Heart left ventricle (tissue), 16 donors: ENCODE measurements at regions not wholly inside any gene's neighbourhood (a gene's known extent, or its start where the extent isn't known, plus 50 kb on each side); places are given as distances from the start of the nearest gene placed in this dataset.

ENCODE experiments used
- ATAC-seq, 4 donors: fragments of 200-7000 bp; cut with Tn5 transposase; one replicate each; pipeline ENCODE4 v1.9.1; 2020 to 2022; ENCODE audit warnings: moderate library complexity in 4 of 4, mild to moderate bottlenecking in 3 of 4, moderate number of reproducible peaks in 1 of 4
- DNase-seq, 5 donors: peaks; one replicate each; pipeline ENCODE4 v3.0.0-alpha.2; 2020
- H3K27ac ChIP-seq, 12 donors: fragments of 200-600 bp; sonication (generic) in 4 of 12; one replicate each; pipeline versions ENCODE4 v1.5.0 to v1.8.0; 2016 to 2022; ENCODE audit warnings: mild to moderate bottlenecking in 2 of 12
- H3K27me3 ChIP-seq, 9 donors: fragments of 200-600 bp; sonication (generic) in 2 of 9; one replicate each; pipeline versions ENCODE4 v1.5.1 to v1.8.0; 2016 to 2022; ENCODE audit warnings: mild to moderate bottlenecking in 3 of 9
- H3K36me3 ChIP-seq, 9 donors: fragments of 200-600 bp; sonication (generic) in 2 of 9; one replicate each; pipeline versions ENCODE4 v1.5.0 to v1.8.0; 2018 to 2022; ENCODE audit warnings: mild to moderate bottlenecking in 2 of 9
- H3K4me1 ChIP-seq, 12 donors: fragments of 200-600 bp; sonication (generic) in 4 of 12; one replicate each; pipeline versions ENCODE4 v1.5.0 to v1.8.0; 2016 to 2022; ENCODE audit warnings: mild to moderate bottlenecking in 3 of 12
- H3K4me3 ChIP-seq, 12 donors: fragments of 200-600 bp; sonication (generic) in 4 of 12; one replicate each; pipeline versions ENCODE4 v1.5.0 to v1.8.0; 2017 to 2022; ENCODE audit warnings: mild to moderate bottlenecking in 9 of 12, moderate library complexity in 4 of 12
- H3K9me3 ChIP-seq, 12 donors: fragments of 200-600 bp; sonication (generic) in 4 of 12; one replicate each; pipeline versions ENCODE4 v1.5.0 to v1.8.0; 2016 to 2022; ENCODE audit warnings: mild to moderate bottlenecking in 1 of 12
- POLR2A ChIP-seq, 2 donors: fragments of 450-650 bp; IDR thresholded peaks; one replicate each; pipeline ENCODE4 v1.6.1; 2017; ENCODE audit warnings: antibody characterized with exemption in 2 of 2, mild to moderate bottlenecking in 2 of 2, moderate library complexity in 2 of 2
- WGBS, 4 donors: extraction: QIAGEN DNeasy Blood & Tissue Kit in 2 of 4; methylation state at CpG; one replicate each; pipeline versions ENCODE4 v1.1.5 to v1.1.7; 2013 to 2018; 5-methylcytosine and 5-hydroxymethylcytosine counted together
- intact Hi-C, 10 donors: fragments of 100-400 bp; cut with DNase I; formaldehyde crosslinking; loops; one replicate each; pipeline versions ENCODE4 v1.11.1 to v1.14.2; 2022
- TF ChIP-seq, protein P1 (sequence below), 12 donors: fragments of 200-600 bp; sonication (generic) in 4 of 12; IDR thresholded peaks; one replicate each; pipeline versions ENCODE4 v1.5.0 to v1.8.0; 2018 to 2022; ENCODE audit warnings: antibody characterized with exemption in 12 of 12, mild to moderate bottlenecking in 5 of 12
- donor health status: ischemic (EF 13 %, LVEDD 7.1; RV severe dilation, severe dysfunction).
- donor health status: healthy with polysubstance abuse.
- donor health status: DM: no; HTN: yes; CAD: no.
- donor health status: DM: no; HTN: no; CAD: no.
- donor health status: ischemic (EF 25% LVEDD 6.9; RV normal size, moderate dysfunction).
- donor health status: ischemic (EF 25% LVEDD 5.7; RV mildly dilated, moderate dysfunction).
- donor health status: healthy.
- donor health status: DM: yes; HTN: yes; CAD: no.
- donor health status: ischemic (EF 35%, LVEDD 5.7; RV mildly dilated, moderate dysfunction).
- donor health status: nonischemic (EF 11% LVEDD 7.7; RV severe dilation, severe dysfunction).
- donor health status: DM: yes; HTN: yes; CAD: no.
- donor health status: PGD.
- donor health status: ischemic (EF 29% LVEDD 5.4; RV normal size, mild dysfunction).
- donor health status: nonischemic (EF 23%, LVEDD 6.1; RV moderate dilation, normal function).

DNA sequence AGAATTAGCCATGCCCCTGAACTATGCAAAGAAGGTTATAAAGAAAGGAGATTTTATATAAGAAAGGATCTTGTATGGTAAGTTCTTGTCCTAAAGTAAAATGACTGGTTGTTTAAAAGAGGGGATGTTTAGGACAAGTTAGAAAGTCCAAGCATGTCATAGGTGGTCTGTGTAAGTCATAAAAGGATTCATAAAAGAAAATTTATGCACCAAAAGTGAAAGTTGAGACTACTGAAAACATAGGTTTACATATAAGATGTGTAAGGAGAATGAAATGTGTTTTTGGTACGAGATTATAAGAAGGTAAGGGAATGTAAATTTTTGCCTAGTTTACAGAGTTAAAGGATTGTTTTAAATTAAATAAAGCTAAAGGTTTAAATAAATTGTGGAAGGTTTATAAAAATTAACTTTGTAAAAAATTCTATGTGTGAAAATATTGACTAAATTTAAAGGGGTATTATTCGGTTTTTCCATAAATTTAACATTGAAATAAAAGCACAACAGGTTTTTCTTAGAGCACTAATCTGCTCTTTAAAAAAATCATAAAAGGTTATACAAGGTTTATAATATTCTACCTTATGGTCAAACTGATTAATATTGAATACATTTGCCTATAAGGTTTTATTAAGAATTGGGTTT is 93.6 kb upstream of the UST start:
- Histone ChIP-seq H3K27me3 (no peaks in the 10 kb centered on the region), H3K4me1 (peaks cover 0 to 17% (median 0%) of the 10 kb centered on the region in 12 donors), H3K4me3 (no peak overlapping the region), H3K9me3 (peaks cover 0 to 20% (median 0%) of the 10 kb centered on the region in 12 donors), H3K27ac (no peak overlapping the region), H3K36me3 (no peaks in the 10 kb centered on the region)
- intact Hi-C loops: no loop called here
- TF ChIP-seq, protein P1, sequence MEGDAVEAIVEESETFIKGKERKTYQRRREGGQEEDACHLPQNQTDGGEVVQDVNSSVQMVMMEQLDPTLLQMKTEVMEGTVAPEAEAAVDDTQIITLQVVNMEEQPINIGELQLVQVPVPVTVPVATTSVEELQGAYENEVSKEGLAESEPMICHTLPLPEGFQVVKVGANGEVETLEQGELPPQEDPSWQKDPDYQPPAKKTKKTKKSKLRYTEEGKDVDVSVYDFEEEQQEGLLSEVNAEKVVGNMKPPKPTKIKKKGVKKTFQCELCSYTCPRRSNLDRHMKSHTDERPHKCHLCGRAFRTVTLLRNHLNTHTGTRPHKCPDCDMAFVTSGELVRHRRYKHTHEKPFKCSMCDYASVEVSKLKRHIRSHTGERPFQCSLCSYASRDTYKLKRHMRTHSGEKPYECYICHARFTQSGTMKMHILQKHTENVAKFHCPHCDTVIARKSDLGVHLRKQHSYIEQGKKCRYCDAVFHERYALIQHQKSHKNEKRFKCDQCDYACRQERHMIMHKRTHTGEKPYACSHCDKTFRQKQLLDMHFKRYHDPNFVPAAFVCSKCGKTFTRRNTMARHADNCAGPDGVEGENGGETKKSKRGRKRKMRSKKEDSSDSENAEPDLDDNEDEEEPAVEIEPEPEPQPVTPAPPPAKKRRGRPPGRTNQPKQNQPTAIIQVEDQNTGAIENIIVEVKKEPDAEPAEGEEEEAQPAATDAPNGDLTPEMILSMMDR (IDR thresholded peaks at IDR 0.05): no peak
- no peak for TF ChIP-seq POLR2A (IDR thresholded peaks at IDR 0.05)
- no peak for DNase-seq
- no peak for ATAC-seq
- 44 to 48% (median 47%) methylated on average over 2 of the region's 2 CpGs for WGBS, 4 donors

DNA sequence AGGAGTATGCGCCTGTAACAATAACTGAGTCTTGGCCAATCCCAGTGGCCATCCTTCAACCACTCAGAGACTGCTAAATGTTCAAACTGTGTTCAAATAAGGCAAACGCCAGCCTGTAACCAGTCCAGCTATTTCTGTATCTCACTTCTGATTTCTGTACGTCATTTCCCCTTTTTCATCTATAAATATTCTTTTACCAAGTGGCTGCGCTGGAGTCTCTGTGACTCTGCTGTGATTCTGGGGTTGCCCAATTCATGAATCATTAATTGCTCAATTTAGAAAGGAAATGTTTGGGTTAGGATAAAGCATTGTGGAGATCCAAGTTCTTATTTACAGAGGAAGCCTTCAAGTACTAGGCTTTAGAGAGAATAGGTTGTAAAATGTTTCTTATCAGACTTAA is 89.8 kb upstream of the UST start:
- H3K27ac ChIP-seq: no peak overlapping the region
- DNase-seq (no peak), ATAC-seq (peak in 3 of 4 donors; percentile 42 to 71 (median 60))
- peaks cover 0 to 3% (median 0%) of the 10 kb centered on the region in 12 donors for H3K4me1 ChIP-seq
- WGBS, 4 donors: 78 to 86% (median 82%) methylated on average over 4 of the region's 4 CpGs
- peaks cover 0 to 20% (median 2%) of the 10 kb centered on the region in 12 donors for H3K9me3 ChIP-seq
- H3K36me3 ChIP-seq: no peaks in the 10 kb centered on the region
- no peaks in the 10 kb centered on the region for H3K27me3 ChIP-seq
- no peak for TF ChIP-seq POLR2A (IDR thresholded peaks at IDR 0.05)
- TF ChIP-seq, protein P1 (IDR thresholded peaks at IDR 0.05): no peak
- no peak overlapping the region for H3K4me3 ChIP-seq
- intact Hi-C loops: no loop called here

DNA sequence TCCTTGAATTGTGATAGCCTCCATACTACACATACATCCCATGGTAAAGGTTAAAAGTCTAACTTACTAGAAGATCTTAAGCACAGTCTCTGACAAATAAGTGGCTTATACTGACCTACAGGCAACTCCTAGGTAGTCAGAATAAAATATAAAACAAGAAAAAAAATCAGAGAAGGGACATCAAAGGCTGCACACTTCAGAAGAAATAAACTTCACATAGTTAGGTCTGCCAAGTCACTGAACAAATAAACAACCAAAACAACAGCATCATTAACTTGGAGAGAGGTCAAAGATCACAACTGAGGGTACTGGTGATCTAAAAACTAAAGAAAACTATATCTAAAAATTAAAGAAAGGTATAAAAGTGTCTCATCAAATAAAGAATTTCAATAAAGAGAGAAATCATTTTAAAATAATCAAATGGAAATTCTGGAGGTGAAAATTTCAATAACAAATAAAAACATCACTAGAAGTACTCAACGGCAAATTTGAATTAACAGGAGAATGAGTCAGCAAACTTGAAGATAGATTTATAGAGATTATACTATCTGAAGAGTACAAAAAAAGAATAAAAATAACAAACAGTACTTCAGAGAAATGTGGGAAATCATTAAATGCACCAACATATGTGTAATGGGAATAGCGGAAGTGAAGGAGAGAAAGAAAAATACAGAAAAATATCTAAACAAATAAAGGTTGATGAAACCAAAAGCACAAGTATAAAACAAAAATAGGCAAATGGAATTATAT is 88.0 kb upstream of the UST start:
- intact Hi-C loops: no loop called here
- 84 to 94% (median 90%) methylated on average over 2 of the region's 2 CpGs for WGBS, 4 donors

DNA sequence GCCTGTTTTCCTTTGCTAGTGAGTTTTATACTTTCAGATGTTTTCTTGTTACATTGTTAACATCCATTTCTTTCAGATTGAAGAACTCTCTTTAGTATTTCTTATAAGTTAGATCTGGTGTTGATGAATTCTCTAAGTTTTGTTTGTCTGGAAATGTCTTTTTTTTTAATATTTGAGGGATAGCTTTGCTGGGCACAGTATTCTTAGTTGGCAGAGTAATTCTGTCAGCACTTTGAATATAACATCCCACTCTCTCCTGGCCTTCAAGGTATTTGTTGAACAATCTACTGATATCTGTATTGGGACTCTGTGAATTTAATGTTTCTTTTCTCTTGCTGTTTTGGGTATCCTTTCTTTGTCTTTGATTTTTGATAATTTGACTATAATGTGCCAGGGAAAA is 79.4 kb upstream of the UST start:
- no peak for TF ChIP-seq POLR2A (IDR thresholded peaks at IDR 0.05)
- TF ChIP-seq, protein P1 (IDR thresholded peaks at IDR 0.05): no peak
- Histone ChIP-seq H3K27me3 (no peaks in the 10 kb centered on the region), H3K4me1 (no peaks in the 10 kb centered on the region), H3K9me3 (peaks cover 0 to 63% (median 28%) of the 10 kb centered on the region in 12 donors), H3K36me3 (no peaks in the 10 kb centered on the region), H3K4me3 (no peak overlapping the region), H3K27ac (no peak overlapping the region)
- ATAC-seq (no peak), DNase-seq (no peak)
- intact Hi-C loops: no loop called here

More for the DNA sequence above, 88.0 kb upstream of the UST start:
- H3K36me3 ChIP-seq: no peaks in the 10 kb centered on the region
- ATAC-seq: no peak
- no peaks in the 10 kb centered on the region for H3K4me1 ChIP-seq
- TF ChIP-seq, protein P1 (IDR thresholded peaks at IDR 0.05): no peak
- no peaks in the 10 kb centered on the region for H3K27me3 ChIP-seq
- H3K9me3 ChIP-seq: peaks cover 0 to 18% (median 0%) of the 10 kb centered on the region in 12 donors
- H3K27ac ChIP-seq: no peak overlapping the region
- H3K4me3 ChIP-seq: no peak overlapping the region
- DNase-seq: no peak
